H1 (cell line): ENCODE measurements at regions not wholly inside any gene's neighbourhood (a gene's known extent, or its start where the extent isn't known, plus 50 kb on each side); places are given as distances from the start of the nearest gene placed in this dataset.

Experiments
- CTCF ChIA-PET: fragments of 300-600 bp; sonication (Branson Sonifier 250); formaldehyde crosslinking; loops from one replicate; lab custom pipeline; 2021; ENCODE audit not compliant: partially characterized antibody; lab: Charles Lee
- POLR2A ChIA-PET: fragments of 300-600 bp; sonication (Branson Sonifier 250); formaldehyde crosslinking; loops from one replicate; lab custom pipeline; 2021; ENCODE audit warnings: inconsistent platforms; ENCODE audit not compliant: partially characterized antibody; lab: Charles Lee
- DNase-seq, 2 experiments: peaks; one replicate each; pipeline versions ENCODE4 v3.0.0 to v3.0.0-alpha.2; 2010 to 2022; ENCODE audit warnings: low spot score in 2 of 2, low read depth in 1 of 2, mixed read lengths in 1 of 2
- FAIRE-seq: peaks from 2 replicates; lab custom pipeline; 2011; peaks lifted over from hg19 to GRCh38; lab: Jason Lieb, UNC
- H2AFZ ChIP-seq: 2 replicates; pipeline ENCODE4 v1.8.1; 2012; ENCODE audit warnings: low read length, inconsistent platforms
- H2AK5ac ChIP-seq: 2 replicates; pipeline ENCODE4 v1.6.1; 2013; ENCODE audit warnings: low read depth, low read length
- H2BK120ac ChIP-seq: replicated peaks from 2 replicates; pipeline ENCODE3; 2013; ENCODE audit warnings: low read depth, low read length, inconsistent platforms
- H2BK12ac ChIP-seq: 2 replicates; pipeline ENCODE4 v1.6.1; 2013; ENCODE audit warnings: low read depth, low read length
- H2BK15ac ChIP-seq: 2 replicates; pipeline ENCODE4 v1.6.1; 2013; ENCODE audit warnings: low read length
- H2BK20ac ChIP-seq: 2 replicates; pipeline ENCODE4 v1.6.1; 2013; ENCODE audit warnings: low read length
- H2BK5ac ChIP-seq: 2 replicates; pipeline ENCODE4 v1.6.1; 2013; ENCODE audit warnings: low read depth, low read length
- H3K14ac ChIP-seq: 2 replicates; pipeline ENCODE4 v1.6.1; 2013; ENCODE audit warnings: inconsistent platforms; ENCODE audit not compliant: insufficient read length
- H3K18ac ChIP-seq: 2 replicates; pipeline ENCODE4 v1.6.1; 2013; ENCODE audit warnings: low read length; ENCODE audit errors: extremely low read depth
- H3K23ac ChIP-seq: 2 replicates; pipeline ENCODE4 v1.6.1; 2013; ENCODE audit warnings: inconsistent platforms; ENCODE audit not compliant: insufficient read length
- H3K23me2 ChIP-seq: 2 replicates; pipeline ENCODE4 v1.6.1; 2013; ENCODE audit warnings: low read depth, low read length
- H3K27ac ChIP-seq: 2 replicates; pipeline ENCODE4 v1.6.1; 2011; ENCODE audit warnings: low read depth, low read length, inconsistent platforms
- H3K27me3 ChIP-seq, 4 experiments: replicated peaks in 1 of 4; 1 replicate in 1 of 4; 2 replicates in 3 of 4; pipeline versions ENCODE4 v1.6.1 to v1.8.1; 2011 to 2013; ENCODE audit warnings: low read length in 3 of 4, mild to moderate bottlenecking in 3 of 4, inconsistent platforms in 2 of 4, mixed read lengths in 2 of 4, moderate library complexity in 1 of 4; ENCODE audit not compliant: control insufficient read depth in 3 of 4, insufficient read depth in 3 of 4; ENCODE audit errors: extremely low read depth in 1 of 4
- H3K36me3 ChIP-seq, 4 experiments: 2 replicates each; pipeline versions ENCODE4 v1.6.1 to v1.8.1; 2011 to 2013; ENCODE audit warnings: mild to moderate bottlenecking in 4 of 4, low read length in 3 of 4, moderate library complexity in 2 of 4, control low read depth in 1 of 4, inconsistent platforms in 1 of 4; ENCODE audit not compliant: insufficient read depth in 4 of 4, control insufficient read depth in 2 of 4
- H3K4ac ChIP-seq: replicated peaks from 2 replicates; pipeline ENCODE3; 2013; ENCODE audit warnings: low read length, low read depth, mixed read lengths, inconsistent platforms; ENCODE audit not compliant: insufficient read length
- H3K4me1 ChIP-seq, 4 experiments: replicated peaks in 1 of 4; 1 replicate in 1 of 4; 2 replicates in 3 of 4; pipeline versions ENCODE4 v1.6.1 to v1.8.1; 2011 to 2013; ENCODE audit warnings: low read length in 3 of 4, inconsistent platforms in 2 of 4, mixed read lengths in 1 of 4; ENCODE audit not compliant: insufficient read depth in 4 of 4, control insufficient read depth in 3 of 4
- H3K4me2 ChIP-seq, 2 experiments: 2 replicates each; pipeline versions ENCODE4 v1.6.1 to v1.8.1; 2011 to 2013; ENCODE audit warnings: low read depth in 2 of 2, low read length in 2 of 2, control low read depth in 1 of 2, inconsistent platforms in 1 of 2, mild to moderate bottlenecking in 1 of 2; ENCODE audit not compliant: insufficient read depth in 1 of 2
- H3K4me3 ChIP-seq, 4 experiments: fragments of 200-600, 300-600 bp in 1 of 4; sonication (generic), shearing (Covaris generic), sonication (Bioruptor Twin) in 1 of 4; 2 replicates each; pipeline versions ENCODE4 v1.5.1 to v1.8.1; 2011 to 2016; ENCODE audit warnings: low read length in 4 of 4, low read depth in 3 of 4, control low read depth in 2 of 4, inconsistent platforms in 2 of 4, mild to moderate bottlenecking in 2 of 4, mixed read lengths in 1 of 4, moderate library complexity in 1 of 4; ENCODE audit not compliant: insufficient read depth in 2 of 4; ENCODE audit errors: extremely low read depth in 1 of 4
- H3K56ac ChIP-seq: replicated peaks from 2 replicates; pipeline ENCODE3; 2013; ENCODE audit warnings: low read depth, mild to moderate bottlenecking, mixed read lengths, low read length, inconsistent platforms; ENCODE audit not compliant: insufficient read length
- H3K79me1 ChIP-seq: 2 replicates; pipeline ENCODE4 v1.6.1; 2013; ENCODE audit warnings: low read depth, low read length, control low read depth
- H3K79me2 ChIP-seq, 2 experiments: 2 replicates each; pipeline versions ENCODE4 v1.6.1 to v1.8.1; 2012 to 2013; ENCODE audit warnings: low read length in 2 of 2, mild to moderate bottlenecking in 2 of 2, inconsistent platforms in 1 of 2; ENCODE audit not compliant: insufficient read depth in 2 of 2, control insufficient read depth in 1 of 2
- H3K9ac ChIP-seq, 4 experiments: replicated peaks in 1 of 4; 1 replicate in 1 of 4; 2 replicates in 3 of 4; pipeline versions ENCODE4 v1.6.1 to v1.8.1; 2011 to 2013; ENCODE audit warnings: low read depth in 3 of 4, low read length in 3 of 4, control low read depth in 2 of 4, mild to moderate bottlenecking in 2 of 4, moderate library complexity in 2 of 4, inconsistent platforms in 1 of 4; ENCODE audit errors: extremely low read depth in 1 of 4
- H3K9me3 ChIP-seq, 2 experiments: 2 replicates each; pipeline versions ENCODE4 v1.6.1 to v1.8.1; 2012 to 2013; ENCODE audit warnings: mild to moderate bottlenecking in 2 of 2, moderate library complexity in 2 of 2, control low read depth in 1 of 2, inconsistent platforms in 1 of 2, low read depth in 1 of 2, low read length in 1 of 2, mixed read lengths in 1 of 2; ENCODE audit not compliant: insufficient read depth in 2 of 2
- H4K20me1 ChIP-seq, 2 experiments: replicated peaks in 1 of 2; 2 replicates each; pipeline versions ENCODE3 to v1.8.1; 2011 to 2013; ENCODE audit warnings: inconsistent platforms in 2 of 2, low read length in 2 of 2, mild to moderate bottlenecking in 1 of 2; ENCODE audit not compliant: insufficient read depth in 2 of 2, control insufficient read depth in 1 of 2
- H4K5ac ChIP-seq: 2 replicates; pipeline ENCODE4 v1.6.1; 2013; ENCODE audit warnings: low read length, low read depth, mixed read lengths, inconsistent platforms; ENCODE audit not compliant: insufficient read length
- H4K8ac ChIP-seq: 2 replicates; pipeline ENCODE4 v1.8.0; 2013; ENCODE audit warnings: mild to moderate bottlenecking, moderate library complexity, low read length, inconsistent platforms; ENCODE audit not compliant: insufficient read depth; ENCODE audit errors: extremely low read depth
- H4K91ac ChIP-seq: replicated peaks from 2 replicates; pipeline ENCODE3; 2013; ENCODE audit warnings: low read length, mixed read lengths, inconsistent platforms; ENCODE audit not compliant: insufficient read length
- SIRT6 ChIP-seq: IDR thresholded peaks from one replicate; pipeline ENCODE4 v1.7.1; 2012; ENCODE audit warnings: low read length, inconsistent platforms
- WGBS, 2 experiments: shearing (Covaris generic) in 1 of 2; methylation state at CpG; one replicate each; pipeline versions ENCODE4 v1.1.6 to v1.1.7; 2013 to 2015; ENCODE audit warnings: low lambda C conversion rate in 2 of 2, mixed read lengths in 2 of 2, inconsistent platforms in 1 of 2, low coverage in 1 of 2, missing lambda C conversion rate in 1 of 2; ENCODE audit not compliant: insufficient replicate concordance in 2 of 2, insufficient coverage in 1 of 2, insufficient read length in 1 of 2; ENCODE audit errors: extremely low coverage in 1 of 2, missing lambda C conversion rate in 1 of 2; 5-methylcytosine and 5-hydroxymethylcytosine counted together

DNA sequence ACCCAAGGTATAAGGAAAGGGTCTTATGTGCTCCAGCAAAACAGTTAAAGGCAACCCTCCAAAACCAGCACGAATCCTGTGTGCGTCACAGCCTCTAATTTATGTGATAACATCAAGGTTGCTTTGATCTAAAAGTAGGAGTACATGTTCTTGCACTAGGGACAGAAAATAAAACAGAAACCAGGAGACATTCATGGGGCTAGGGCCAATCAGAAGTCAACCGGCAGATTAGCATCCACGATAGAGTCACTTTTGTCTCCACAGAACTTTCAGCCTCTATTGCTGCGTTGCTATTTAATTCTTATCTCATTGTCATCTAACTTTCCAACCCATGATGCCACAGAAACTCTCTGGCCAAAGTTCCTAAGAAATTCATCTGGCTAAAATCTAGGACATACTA, 178.8 kb upstream of the PTCHD4 start:
- ChIA-PET CTCF (no interaction called here), POLR2A (no interaction called here)
- no peak overlapping the region for H3K9ac ChIP-seq
- no peak overlapping the region for H3K4me3 ChIP-seq
- H3K56ac ChIP-seq = no peak overlapping the region
- H2BK20ac ChIP-seq = no peak overlapping the region
- H4K91ac ChIP-seq = no peak overlapping the region
- FAIRE-seq = no peak
- H2BK12ac ChIP-seq = no peak overlapping the region
- no peaks in the 10 kb centered on the region for H4K20me1 ChIP-seq
- no peak overlapping the region for H2BK15ac ChIP-seq
- no peaks in the 10 kb centered on the region for H3K23me2 ChIP-seq
- no peak overlapping the region for H3K4ac ChIP-seq
- no peaks in the 10 kb centered on the region for H3K79me1 ChIP-seq
- H3K4me2 ChIP-seq = no peak overlapping the region
- no peak overlapping the region for H2BK5ac ChIP-seq
- H3K18ac ChIP-seq = no peak overlapping the region
- TF ChIP-seq SIRT6 = no peak
- TF ChIP-seq, all 59 proteins: peak for 0
- Histone ChIP-seq H3K36me3 (no peaks in the 10 kb centered on the region), H3K23ac (no peak overlapping the region), H2AFZ (peak overlapping the region; percentile 96), H3K14ac (no peak overlapping the region), H3K79me2 (no peaks in the 10 kb centered on the region), H3K4me1 (no peaks in the 10 kb centered on the region), H3K27ac (no peak overlapping the region), H4K8ac (no peak overlapping the region), H3K9me3 (no peaks in the 10 kb centered on the region), H3K27me3 (no peaks in the 10 kb centered on the region), H4K5ac (no peak overlapping the region), H2BK120ac (no peak overlapping the region), H2AK5ac (no peak overlapping the region)
- 97% methylated on average over 5 of the region's 5 CpGs; no CpG with 5 or more reads in 1 of the 2 experiments for WGBS, 2 experiments
- DNase-seq = no peak
